COLO668 (cell line): ENCODE measurements at regions not wholly inside any gene's neighbourhood (a gene's known extent, or its start where the extent isn't known, plus 50 kb on each side); places are given as distances from the start of the nearest gene placed in this dataset.
A peak's percentile ranks its signal among the peaks of the same experiment; 100 is the strongest.
"Not testable (repeated sequence)": the region's sequence is repeated elsewhere in the genome, so short reads cannot be mapped to it uniquely, and the experiment has no call there.

Experiments used
- DNase-seq: peaks from one replicate; lab custom pipeline; 2025; ENCODE audit not compliant: unreplicated experiment; lab: John Stamatoyannopoulos, UW

- not testable (repeated sequence) for DNase-seq
These were observed 3051.6 kb downstream of the RPIA start for GRCh38 chr2:91742973-91743490.

GRCh38 chr2:91743910-91744309 lies 3052.4 kb downstream of the RPIA start:
- not testable (repeated sequence) for DNase-seq

GRCh38 chr2:91744700-91745141 lies 3053.2 kb downstream of the RPIA start:
- not testable (repeated sequence) for DNase-seq

GRCh38 chr2:91748902-91749301 lies 3057.4 kb downstream of the RPIA start:
- DNase-seq: peak; percentile 9

GRCh38 chr2:91749665-91750064 lies 3058.2 kb downstream of the RPIA start:
- not testable (repeated sequence) for DNase-seq

- not testable (repeated sequence) for DNase-seq
These were observed 3068.0 kb downstream of the RPIA start for GRCh38 chr2:91759361-91759941.

GRCh38 chr2:91760672-91761071 lies 3069.2 kb downstream of the RPIA start:
- not testable (repeated sequence) for DNase-seq

GRCh38 chr2:91762312-91762711 lies 3070.8 kb downstream of the RPIA start:
- not testable (repeated sequence) for DNase-seq

- not testable (repeated sequence) for DNase-seq
These were observed 3072.2 kb downstream of the RPIA start for GRCh38 chr2:91763710-91764109.

- not testable (repeated sequence) for DNase-seq
These were observed 3073.1 kb downstream of the RPIA start for GRCh38 chr2:91764581-91765002.

- not testable (repeated sequence) for DNase-seq
These were observed 3073.7 kb downstream of the RPIA start for GRCh38 chr2:91765018-91765754.

- DNase-seq: peak; percentile 27
These were observed 3075.0 kb downstream of the RPIA start for GRCh38 chr2:91766349-91767048.

GRCh38 chr2:91768301-91768700 lies 3076.8 kb downstream of the RPIA start:
- not testable (repeated sequence) for DNase-seq

GRCh38 chr2:91768997-91769396 lies 3077.5 kb downstream of the RPIA start:
- not testable (repeated sequence) for DNase-seq

GRCh38 chr2:91770046-91770575 lies 3078.6 kb downstream of the RPIA start:
- DNase-seq: not testable (repeated sequence)

GRCh38 chr2:91771604-91772003 lies 3080.1 kb downstream of the RPIA start:
- DNase-seq: not testable (repeated sequence)

- DNase-seq: not testable (repeated sequence)
These were observed 3080.9 kb downstream of the RPIA start for GRCh38 chr2:91772240-91772937.

- DNase-seq: not testable (repeated sequence)
These were observed 3082.3 kb downstream of the RPIA start for GRCh38 chr2:91773810-91774209.

GRCh38 chr2:91775193-91775592 lies 3083.7 kb downstream of the RPIA start:
- not testable (repeated sequence) for DNase-seq

- not testable (repeated sequence) for DNase-seq
These were observed 3088.9 kb downstream of the RPIA start for GRCh38 chr2:91780324-91780723.

GRCh38 chr2:91809391-91809790 lies 3061.8 kb upstream of the TEKT4 start:
- DNase-seq: not testable (repeated sequence)
